Keratinocyte (primary cell): ENCODE measurements at regions not wholly inside any gene's neighbourhood (a gene's known extent, or its start where the extent isn't known, plus 50 kb on each side); places are given as distances from the start of the nearest gene placed in this dataset.
A peak's percentile ranks its signal among the peaks of the same experiment; 100 is the strongest.

Experiments used
- DNase-seq: peaks from one replicate; pipeline ENCODE4 v3.0.0-alpha.2; 2011; ENCODE audit warnings: low read depth, missing footprints, low spot score
- FAIRE-seq: peaks from 2 replicates; lab custom pipeline; 2011; peaks lifted over from hg19 to GRCh38; lab: Jason Lieb, UNC
- H2AFZ ChIP-seq: 2 replicates; pipeline ENCODE4 v1.6.0; 2012; ENCODE audit warnings: low read length, control low read depth, inconsistent platforms; ENCODE audit not compliant: control insufficient read depth
- H3K27ac ChIP-seq: 2 replicates; pipeline ENCODE4 v1.5.1; 2011; ENCODE audit warnings: low read length; ENCODE audit not compliant: control insufficient read depth, insufficient read depth
- H3K27me3 ChIP-seq: 3 replicates; pipeline ENCODE4 v1.6.0; 2011; ENCODE audit warnings: low read length; ENCODE audit not compliant: control insufficient read depth, insufficient read depth; ENCODE audit errors: extremely low read depth
- H3K36me3 ChIP-seq, 2 experiments: 2 replicates in 1 of 2; 3 replicates in 1 of 2; pipeline ENCODE4 v1.5.1; 2011; ENCODE audit warnings: low read length in 2 of 2, mild to moderate bottlenecking in 1 of 2; ENCODE audit not compliant: control insufficient read depth in 2 of 2, insufficient read depth in 2 of 2; ENCODE audit errors: extremely low read depth in 1 of 2
- H3K4me1 ChIP-seq: 3 replicates; pipeline ENCODE4 v1.5.1; 2011; ENCODE audit warnings: low read length; ENCODE audit not compliant: control insufficient read depth, insufficient read depth; ENCODE audit errors: extremely low read depth
- H3K4me2 ChIP-seq: 3 replicates; pipeline ENCODE4 v1.6.0; 2011; ENCODE audit warnings: low read depth, low read length; ENCODE audit not compliant: control insufficient read depth, insufficient read depth; ENCODE audit errors: extremely low read depth
- H3K4me3 ChIP-seq, 3 experiments: fragments of 200-600 bp in 1 of 3; sonication (generic) in 1 of 3; 2 replicates in 2 of 3; 3 replicates in 1 of 3; pipeline ENCODE4 v1.5.1; 2011 to 2016; ENCODE audit warnings: low read length in 3 of 3, mild to moderate bottlenecking in 3 of 3, control low read depth in 2 of 3, inconsistent platforms in 1 of 3, low read depth in 1 of 3, mixed read lengths in 1 of 3, mixed run types in 1 of 3, moderate library complexity in 1 of 3; ENCODE audit not compliant: control insufficient read depth in 2 of 3, insufficient read depth in 2 of 3; ENCODE audit errors: extremely low read depth in 1 of 3
- H3K79me2 ChIP-seq: 2 replicates; pipeline ENCODE4 v1.6.0; 2012; ENCODE audit warnings: low read length; ENCODE audit not compliant: control insufficient read depth, insufficient read depth
- H3K9ac ChIP-seq: 3 replicates; pipeline ENCODE4 v1.6.0; 2011; ENCODE audit warnings: low read length; ENCODE audit not compliant: control insufficient read depth, insufficient read depth; ENCODE audit errors: extremely low read depth
- H3K9me1 ChIP-seq: 3 replicates; pipeline ENCODE4 v1.6.0; 2011; ENCODE audit warnings: low read length; ENCODE audit not compliant: control insufficient read depth, insufficient read depth; ENCODE audit errors: extremely low read depth
- H3K9me3 ChIP-seq: 2 replicates; pipeline ENCODE4 v1.5.1; 2012; ENCODE audit warnings: low read depth, low read length; ENCODE audit not compliant: control insufficient read depth
- H4K20me1 ChIP-seq: 3 replicates; pipeline ENCODE4 v1.6.0; 2011; ENCODE audit warnings: low read length; ENCODE audit not compliant: control insufficient read depth, insufficient read depth; ENCODE audit errors: extremely low read depth
- CTCF ChIP-seq, 3 experiments: IDR thresholded peaks in 1 of 3; conservative IDR thresholded peaks in 1 of 3; optimal IDR thresholded peaks in 1 of 3; 2 replicates in 2 of 3; 3 replicates in 1 of 3; pipeline versions ENCODE3 to v1.5.1; 2011; ENCODE audit warnings: low read length in 3 of 3, mild to moderate bottlenecking in 3 of 3, moderate library complexity in 2 of 3, control low read depth in 1 of 3, inconsistent platforms in 1 of 3; ENCODE audit not compliant: insufficient read depth in 2 of 3; ENCODE audit errors: extremely low read depth in 1 of 3
- EZH2 ChIP-seq: IDR thresholded peaks from one replicate; pipeline ENCODE4 v1.6.1; 2012; ENCODE audit warnings: inconsistent platforms, mild to moderate bottlenecking, low read length, moderate library complexity
- dilution Hi-C: fragments of 300-500 bp; cut with MboI; formaldehyde crosslinking; loops from one replicate; pipeline ENCODE4 v1.7.0; 2020; ENCODE audit warnings: low sequenced_read_pairs; ENCODE audit not compliant: extremely low pct_ligation_motif_present

- Histone ChIP-seq H3K9ac (no peak overlapping the region), H3K79me2 (no peaks in the 10 kb centered on the region), H2AFZ (peak overlapping the region; percentile 11), H3K4me1 (peaks cover 20% of the 10 kb centered on the region), H3K4me3 (no peak overlapping the region), H3K4me2 (peak overlapping the region; percentile 31), H3K9me3 (no peaks in the 10 kb centered on the region), H4K20me1 (no peaks in the 10 kb centered on the region), H3K9me1 (no peaks in the 10 kb centered on the region), H3K27me3 (no peaks in the 10 kb centered on the region), H3K27ac (no peak overlapping the region), H3K36me3 (no peaks in the 10 kb centered on the region)
- FAIRE-seq (peak; percentile 89), DNase-seq (no peak)
- dilution Hi-C loops, result no loop called here
- TF ChIP-seq CTCF (optimal IDR thresholded peaks at IDR 0.05 in 1 of 3, IDR thresholded peaks at IDR 0.05 in 1 of 3, conservative IDR thresholded peaks at IDR 0.05 in 1 of 3; ENCODE audit: extremely low read depth in 1 of 3, insufficient read depth in 2 of 3, low read length in 3 of 3), result no peak
- no peak for TF ChIP-seq EZH2
These were observed 108.9 kb upstream of the SPRY4 start for GRCh38 chr5:142433526-142434321.

- H3K9me1 ChIP-seq, result no peaks in the 10 kb centered on the region
- no peaks in the 10 kb centered on the region for H3K79me2 ChIP-seq
- no peaks in the 10 kb centered on the region for H3K9me3 ChIP-seq
- dilution Hi-C loops, result no loop called here
- H4K20me1 ChIP-seq, result no peaks in the 10 kb centered on the region
- no peaks in the 10 kb centered on the region for H3K27me3 ChIP-seq
- FAIRE-seq, result peak; percentile 88
- no peaks in the 10 kb centered on the region for H3K36me3 ChIP-seq
- no peak for DNase-seq
- H2AFZ ChIP-seq, result no peak overlapping the region
- H3K4me2 ChIP-seq, result no peak overlapping the region
- H3K27ac ChIP-seq, result no peak overlapping the region
- no peak overlapping the region for H3K9ac ChIP-seq
- H3K4me1 ChIP-seq, result peaks cover 20% of the 10 kb centered on the region
- no peak overlapping the region for H3K4me3 ChIP-seq
- TF ChIP-seq EZH2 (no peak), CTCF (optimal IDR thresholded peaks at IDR 0.05 in 1 of 3, IDR thresholded peaks at IDR 0.05 in 1 of 3, conservative IDR thresholded peaks at IDR 0.05 in 1 of 3; ENCODE audit: extremely low read depth in 1 of 3, insufficient read depth in 2 of 3, low read length in 3 of 3) (no peak)
These were observed 108.1 kb upstream of the SPRY4 start for GRCh38 chr5:142432961-142433360.
